H9 (cell line): ENCODE measurements at regions not wholly inside any gene's neighbourhood (a gene's known extent, or its start where the extent isn't known, plus 50 kb on each side); places are given as distances from the start of the nearest gene placed in this dataset.

Experiments used
- DNase-seq: peaks from one replicate; pipeline ENCODE4 v3.0.0-alpha.2; 2017
- H2AFZ ChIP-seq: one replicate; pipeline ENCODE4 v1.6.1; 2013; ENCODE audit warnings: mild to moderate bottlenecking, low read length, control low read depth, moderate library complexity
- H2AK5ac ChIP-seq: 2 replicates; pipeline ENCODE4 v1.6.1; 2013; ENCODE audit warnings: low read length, control low read depth, mixed read lengths; ENCODE audit not compliant: insufficient read length
- H2BK120ac ChIP-seq: one replicate; pipeline ENCODE4 v1.6.1; 2013; ENCODE audit warnings: low read depth, mild to moderate bottlenecking, low read length, control low read depth, inconsistent platforms; ENCODE audit not compliant: poor library complexity, severe bottlenecking
- H2BK12ac ChIP-seq: 2 replicates; pipeline ENCODE4 v1.6.1; 2013; ENCODE audit warnings: low read length, control low read depth, mixed read lengths, low read depth; ENCODE audit not compliant: insufficient read length
- H2BK15ac ChIP-seq: 2 replicates; pipeline ENCODE4 v1.6.1; 2013; ENCODE audit warnings: low read depth, low read length, control low read depth
- H2BK20ac ChIP-seq: one replicate; pipeline ENCODE4 v1.6.1; 2013; ENCODE audit warnings: low read depth, mild to moderate bottlenecking, low read length, control low read depth, inconsistent platforms; ENCODE audit not compliant: poor library complexity, severe bottlenecking
- H2BK5ac ChIP-seq: 2 replicates; pipeline ENCODE4 v1.6.1; 2013; ENCODE audit warnings: low read length, control low read depth, mixed read lengths; ENCODE audit not compliant: insufficient read length
- H3K14ac ChIP-seq: 2 replicates; pipeline ENCODE4 v1.6.1; 2013; ENCODE audit warnings: low read length, control low read depth; ENCODE audit not compliant: insufficient read depth
- H3K18ac ChIP-seq: 2 replicates; pipeline ENCODE4 v1.6.1; 2013; ENCODE audit warnings: low read depth, mild to moderate bottlenecking, mixed read lengths, low read length, control low read depth; ENCODE audit not compliant: insufficient read length
- H3K23ac ChIP-seq: 2 replicates; pipeline ENCODE4 v1.6.1; 2013; ENCODE audit warnings: low read length, control low read depth, mixed read lengths, low read depth; ENCODE audit not compliant: insufficient read length
- H3K23me2 ChIP-seq: 2 replicates; pipeline ENCODE4 v1.6.1; 2013; ENCODE audit warnings: low read depth, mild to moderate bottlenecking, mixed read lengths, low read length, control low read depth; ENCODE audit not compliant: insufficient read length, poor library complexity, severe bottlenecking
- H3K27ac ChIP-seq: 2 replicates; pipeline ENCODE4 v1.5.1; 2013; ENCODE audit warnings: low read length, control low read depth, mixed read lengths, low read depth; ENCODE audit not compliant: insufficient read length
- H3K27me3 ChIP-seq: 2 replicates; pipeline ENCODE4 v1.6.1; 2013; ENCODE audit warnings: low read length, control low read depth, inconsistent platforms; ENCODE audit not compliant: insufficient read depth
- H3K4ac ChIP-seq: 2 replicates; pipeline ENCODE4 v1.6.1; 2013; ENCODE audit warnings: low read depth, mild to moderate bottlenecking, control low read depth, inconsistent platforms, low read length, moderate library complexity
- H3K4me1 ChIP-seq: 2 replicates; pipeline ENCODE4 v1.6.1; 2013; ENCODE audit warnings: low read length, control low read depth, inconsistent platforms; ENCODE audit not compliant: insufficient read depth
- H3K4me2 ChIP-seq: 2 replicates; pipeline ENCODE4 v1.6.1; 2013; ENCODE audit warnings: low read length, control low read depth, mixed read lengths; ENCODE audit not compliant: insufficient read length, insufficient read depth
- H3K56ac ChIP-seq: 2 replicates; pipeline ENCODE4 v1.6.1; 2013; ENCODE audit warnings: low read depth, mild to moderate bottlenecking, mixed read lengths, low read length, control low read depth; ENCODE audit not compliant: insufficient read length
- H3K79me1 ChIP-seq: 2 replicates; pipeline ENCODE4 v1.6.1; 2013; ENCODE audit warnings: low read depth, mild to moderate bottlenecking, moderate library complexity, low read length, control low read depth, inconsistent platforms; ENCODE audit not compliant: insufficient read depth, poor library complexity, severe bottlenecking
- H3K79me2 ChIP-seq: 2 replicates; pipeline ENCODE4 v1.6.1; 2013; ENCODE audit warnings: low read length, control low read depth, inconsistent platforms; ENCODE audit not compliant: insufficient read depth
- H3K9ac ChIP-seq: 2 replicates; pipeline ENCODE4 v1.6.1; 2013; ENCODE audit warnings: low read length, control low read depth, mixed read lengths; ENCODE audit not compliant: insufficient read length; ENCODE audit errors: extremely low read depth
- H3K9me3 ChIP-seq: one replicate; pipeline ENCODE4 v1.6.1; 2013; ENCODE audit warnings: low read depth, low read length, inconsistent platforms; ENCODE audit not compliant: control insufficient read depth
- H3T11ph ChIP-seq: one replicate; pipeline ENCODE4 v1.6.1; 2013; ENCODE audit warnings: mild to moderate bottlenecking, low read length, control low read depth, inconsistent platforms
- H4K20me1 ChIP-seq: one replicate; pipeline ENCODE4 v1.6.1; 2013; ENCODE audit not compliant: control insufficient read depth, insufficient read length, insufficient read depth
- H4K5ac ChIP-seq: 2 replicates; pipeline ENCODE4 v1.6.1; 2013; ENCODE audit warnings: low read depth, mild to moderate bottlenecking, mixed read lengths, low read length, control low read depth; ENCODE audit not compliant: insufficient read length
- H4K8ac ChIP-seq: replicated peaks from 2 replicates; pipeline ENCODE4 v1.6.1; 2013; ENCODE audit warnings: low read length, control low read depth, mixed read lengths, low read depth; ENCODE audit not compliant: insufficient read length
- H4K91ac ChIP-seq: 2 replicates; pipeline ENCODE4 v1.6.1; 2013; ENCODE audit warnings: low read depth, mild to moderate bottlenecking, moderate library complexity, mixed read lengths, low read length, control low read depth; ENCODE audit not compliant: insufficient read length
- H3K27ac Mint-ChIP-seq, 3 experiments: 2 replicates in 2 of 3; 3 replicates in 1 of 3; pipeline ENCODE4 v1.8.0; 2020 to 2021; ENCODE audit warnings: mixed read lengths in 3 of 3, mild to moderate bottlenecking in 1 of 3, moderate library complexity in 1 of 3
- H3K27me3 Mint-ChIP-seq: 2 replicates; pipeline ENCODE4 v1.8.0; 2021; ENCODE audit warnings: low read depth, mild to moderate bottlenecking, moderate library complexity, mixed read lengths
- H3K36me3 Mint-ChIP-seq, 3 experiments: 2 replicates in 2 of 3; 3 replicates in 1 of 3; pipeline ENCODE4 v1.8.0; 2020 to 2021; ENCODE audit warnings: low read depth in 3 of 3, mixed read lengths in 3 of 3; ENCODE audit not compliant: insufficient read depth in 1 of 3
- H3K4me1 Mint-ChIP-seq, 2 experiments: 2 replicates each; pipeline ENCODE4 v1.8.0; 2020; ENCODE audit warnings: mixed read lengths in 2 of 2
- H3K4me3 Mint-ChIP-seq, 2 experiments: 2 replicates in 1 of 2; 3 replicates in 1 of 2; pipeline ENCODE4 v1.8.0; 2020 to 2021; ENCODE audit warnings: mild to moderate bottlenecking in 2 of 2, mixed read lengths in 2 of 2, moderate library complexity in 1 of 2
- H3K9me3 Mint-ChIP-seq, 2 experiments: 2 replicates in 1 of 2; 3 replicates in 1 of 2; pipeline ENCODE4 v1.8.0; 2020; ENCODE audit warnings: mild to moderate bottlenecking in 2 of 2, mixed read lengths in 2 of 2, moderate library complexity in 1 of 2
- WGBS: extraction: QIAGEN DNeasy Blood & Tissue Kit; methylation state at CpG from one replicate; pipeline ENCODE4 v1.1.7; 2013; ENCODE audit warnings: missing lambda C conversion rate, low lambda C conversion rate, mixed read lengths; ENCODE audit not compliant: insufficient read length; ENCODE audit errors: extremely low coverage; 5-methylcytosine and 5-hydroxymethylcytosine counted together
- TF ChIP-seq, protein P1 (sequence below): fragments of 200-600 bp; sonication (generic); conservative IDR thresholded peaks from 3 replicates; pipeline ENCODE4 v1.8.0; 2021; ENCODE audit warnings: antibody characterized with exemption, mild to moderate bottlenecking

DNA sequence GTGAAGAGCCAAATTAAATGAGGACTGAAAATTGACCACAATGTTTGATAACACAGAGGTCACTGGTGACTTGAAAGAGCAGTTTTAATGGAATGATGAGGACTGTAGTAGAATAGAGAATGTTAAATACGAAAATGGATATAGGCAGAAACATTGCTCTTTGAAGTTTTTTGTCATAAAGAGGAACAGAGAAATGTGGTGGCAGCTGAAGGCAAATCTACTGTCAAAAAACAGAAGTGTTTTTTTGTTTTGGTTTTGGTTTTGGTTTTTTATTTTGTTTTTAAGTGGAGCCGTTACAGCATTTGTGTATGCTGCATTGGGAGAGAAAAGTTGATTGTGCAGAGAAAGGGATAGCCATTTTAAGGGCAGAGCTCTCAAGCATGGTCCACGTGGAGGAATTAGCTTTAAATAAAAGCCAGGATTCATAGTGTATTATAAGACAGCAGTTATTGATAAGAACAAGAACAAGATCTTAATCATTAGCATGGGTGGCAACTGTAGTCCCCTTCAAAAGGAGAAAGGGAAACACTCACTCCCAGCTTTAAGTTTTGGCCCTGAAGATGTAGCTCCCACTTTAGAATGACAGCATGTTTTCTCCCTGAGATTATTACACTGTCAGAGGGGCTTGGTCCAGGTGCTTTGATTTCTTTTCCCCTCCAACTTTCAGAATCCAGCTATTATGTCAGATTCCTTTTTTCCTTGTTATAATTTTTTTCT, 156.7 kb upstream of the BET1 start:
- Histone ChIP-seq H3K4me2 (no peak overlapping the region), H3K9me3 (peaks cover 4% of the 10 kb centered on the region), H2BK5ac (no peak overlapping the region), H2BK120ac (no peak overlapping the region), H3K79me1 (no peaks in the 10 kb centered on the region), H2BK20ac (no peak overlapping the region), H4K8ac (no peak overlapping the region), H3K14ac (no peak overlapping the region), H2BK12ac (no peak overlapping the region), H3K23me2 (no peaks in the 10 kb centered on the region), H3K23ac (no peak overlapping the region), H3K4me1 (no peaks in the 10 kb centered on the region), H3K56ac (no peak overlapping the region), H3K79me2 (no peaks in the 10 kb centered on the region), H4K20me1 (no peaks in the 10 kb centered on the region), H2BK15ac (no peak overlapping the region), H3T11ph (no peak overlapping the region), H3K9ac (no peak overlapping the region), H3K18ac (no peak overlapping the region), H2AFZ (no peak overlapping the region), H4K91ac (no peak overlapping the region), H4K5ac (no peak overlapping the region), H3K27me3 (no peaks in the 10 kb centered on the region), H2AK5ac (no peak overlapping the region), H3K4ac (no peak overlapping the region), H3K27ac (no peak overlapping the region)
- WGBS, result 100% methylated on average over 1 of the region's 3 CpGs
- Mint-ChIP-seq H3K36me3 (peaks cover 2 to 7% (median 3%) of the 10 kb centered on the region in 3 experiments; a peak in 6 of 7 replicates), H3K27ac (0 out of 7 replicates have a peak overlapping the region, but pooled peaks of 1 of the 3 experiments have one; percentile 2), H3K4me1 (0 out of 4 replicates have a peak, but pooled peaks cover 0 to 6% of the 10 kb centered on the region in 2 experiments), H3K4me3 (no peak overlapping the region), H3K27me3 (no peaks in the 10 kb centered on the region), H3K9me3 (peaks cover 6 to 8% of the 10 kb centered on the region in 2 experiments; a peak in 4 of 5 replicates)
- DNase-seq, result no peak
- TF ChIP-seq, protein P1, sequence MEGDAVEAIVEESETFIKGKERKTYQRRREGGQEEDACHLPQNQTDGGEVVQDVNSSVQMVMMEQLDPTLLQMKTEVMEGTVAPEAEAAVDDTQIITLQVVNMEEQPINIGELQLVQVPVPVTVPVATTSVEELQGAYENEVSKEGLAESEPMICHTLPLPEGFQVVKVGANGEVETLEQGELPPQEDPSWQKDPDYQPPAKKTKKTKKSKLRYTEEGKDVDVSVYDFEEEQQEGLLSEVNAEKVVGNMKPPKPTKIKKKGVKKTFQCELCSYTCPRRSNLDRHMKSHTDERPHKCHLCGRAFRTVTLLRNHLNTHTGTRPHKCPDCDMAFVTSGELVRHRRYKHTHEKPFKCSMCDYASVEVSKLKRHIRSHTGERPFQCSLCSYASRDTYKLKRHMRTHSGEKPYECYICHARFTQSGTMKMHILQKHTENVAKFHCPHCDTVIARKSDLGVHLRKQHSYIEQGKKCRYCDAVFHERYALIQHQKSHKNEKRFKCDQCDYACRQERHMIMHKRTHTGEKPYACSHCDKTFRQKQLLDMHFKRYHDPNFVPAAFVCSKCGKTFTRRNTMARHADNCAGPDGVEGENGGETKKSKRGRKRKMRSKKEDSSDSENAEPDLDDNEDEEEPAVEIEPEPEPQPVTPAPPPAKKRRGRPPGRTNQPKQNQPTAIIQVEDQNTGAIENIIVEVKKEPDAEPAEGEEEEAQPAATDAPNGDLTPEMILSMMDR, result no peak
